PC-3 (cell line): ENCODE measurements at regions not wholly inside any gene's neighbourhood (a gene's known extent, or its start where the extent isn't known, plus 50 kb on each side); places are given as distances from the start of the nearest gene placed in this dataset.

ENCODE experiments used
- ATAC-seq: fragments of 200-7000 bp; cut with Tn5 transposase; 2 replicates; pipeline ENCODE4 v1.9.1; 2020; ENCODE audit warnings: mild to moderate bottlenecking, moderate library complexity
- BruUV-seq: library from RNA; stranded (reverse); fragments of 400-500 nt; replicated peaks from 2 replicates; lab custom pipeline; 2021; lab: Mats Ljungman, UMichigan
- CTCF ChIA-PET: fragments of 300-600 bp; sonication (Branson Sonifier 250); formaldehyde crosslinking; loops from one replicate; lab custom pipeline; 2022; ENCODE audit warnings: antibody characterized with exemption; lab: Charles Lee
- POLR2A ChIA-PET: fragments of 300-600 bp; sonication (Branson Sonifier 250); formaldehyde crosslinking; loops from one replicate; lab custom pipeline; 2022; ENCODE audit warnings: antibody characterized with exemption; ENCODE audit not compliant: unreplicated experiment; lab: Charles Lee
- DNase-seq: peaks from one replicate; pipeline ENCODE4 v3.0.0-alpha.2; 2015
- H2AFZ ChIP-seq: fragments of 300-600 bp; sonication (generic); 2 replicates; pipeline ENCODE4 v1.6.0; 2016; ENCODE audit warnings: antibody characterized with exemption, low read length
- H3F3A ChIP-seq: fragments of 300-600 bp; sonication (generic); one replicate; pipeline ENCODE4 v1.6.0; 2017; ENCODE audit warnings: antibody characterized with exemption, low read length, control low read depth, mild to moderate bottlenecking; ENCODE audit not compliant: unreplicated experiment
- H3K27ac ChIP-seq: fragments of 300-600 bp; sonication (generic); 2 replicates; pipeline ENCODE4 v1.5.1; 2016; ENCODE audit warnings: mild to moderate bottlenecking, low read length
- H3K27me3 ChIP-seq: fragments of 300-600 bp; sonication (generic); 2 replicates; pipeline ENCODE4 v1.6.1; 2016; ENCODE audit warnings: low read length, mixed read lengths
- H3K36me3 ChIP-seq: fragments of 300-600 bp; sonication (generic); 2 replicates; pipeline ENCODE4 v1.6.1; 2016; ENCODE audit warnings: low read depth, mixed run types, low read length, mixed read lengths
- H3K4me1 ChIP-seq: fragments of 300-600 bp; sonication (generic); 2 replicates; pipeline ENCODE4 v1.5.1; 2016; ENCODE audit warnings: low read length; ENCODE audit not compliant: insufficient read depth
- H3K4me2 ChIP-seq: fragments of 300-600 bp; sonication (generic); 2 replicates; pipeline ENCODE4 v1.6.0; 2016; ENCODE audit warnings: low read length
- H3K4me3 ChIP-seq: fragments of 300-600 bp; sonication (generic); 2 replicates; pipeline ENCODE4 v1.5.1; 2016; ENCODE audit warnings: mild to moderate bottlenecking, low read length, mixed read lengths
- H3K79me2 ChIP-seq: fragments of 300-600 bp; sonication (generic); 2 replicates; pipeline ENCODE4 v1.6.1; 2017; ENCODE audit warnings: low read length, mixed read lengths
- H3K9ac ChIP-seq: fragments of 300-600 bp; sonication (generic); 2 replicates; pipeline ENCODE4 v1.6.0; 2016; ENCODE audit warnings: mild to moderate bottlenecking, low read length
- H3K9me2 ChIP-seq: fragments of 300-600 bp; sonication (generic); replicated peaks from 2 replicates; pipeline ENCODE4 v1.6.1; 2016; ENCODE audit warnings: mixed run types, low read length, mixed read lengths
- H3K9me3 ChIP-seq: fragments of 300-600 bp; sonication (generic); 2 replicates; pipeline ENCODE4 v1.6.1; 2016; ENCODE audit warnings: low read length, mixed read lengths
- H4K20me1 ChIP-seq: fragments of 300-600 bp; sonication (generic); 2 replicates; pipeline ENCODE4 v1.6.1; 2016; ENCODE audit warnings: low read length, mixed read lengths
- CTCF ChIP-seq: fragments of 300-600 bp; sonication (generic); conservative IDR thresholded peaks from 2 replicates; pipeline ENCODE4 v1.5.1; 2017; ENCODE audit warnings: antibody characterized with exemption, low read depth, mild to moderate bottlenecking, low read length
- EZH2 ChIP-seq: fragments of 300-600 bp; sonication (generic); IDR thresholded peaks from one replicate; pipeline ENCODE4 v1.6.1; 2017; ENCODE audit warnings: antibody characterized with exemption, mild to moderate bottlenecking, low read length; ENCODE audit not compliant: unreplicated experiment
- EZH2phosphoT487 ChIP-seq: fragments of 300-600 bp; sonication (generic); IDR thresholded peaks from 2 replicates; pipeline ENCODE4 v1.6.1; 2018; ENCODE audit warnings: mild to moderate bottlenecking, antibody characterized with exemption, low read length, borderline replicate concordance
- intact Hi-C: fragments of 100-400 bp; cut with micrococcal nuclease; formaldehyde crosslinking; loops from 2 replicates; pipeline ENCODE4 v1.9.0; 2023

- Histone ChIP-seq H3K9ac (no peak overlapping the region), H3K36me3 (no peaks in the 10 kb centered on the region), H3K4me3 (no peak overlapping the region), H3K27ac (no peak overlapping the region), H4K20me1 (no peaks in the 10 kb centered on the region), H2AFZ (no peak overlapping the region), H3K9me3 (no peaks in the 10 kb centered on the region), H3F3A (no peaks in the 10 kb centered on the region), H3K4me1 (no peaks in the 10 kb centered on the region), H3K4me2 (no peak overlapping the region), H3K9me2 (no peaks in the 10 kb centered on the region), H3K27me3 (no peaks in the 10 kb centered on the region), H3K79me2 (no peaks in the 10 kb centered on the region)
- ChIA-PET POLR2A (no interaction called here), CTCF (no interaction called here)
- DNase-seq (no peak), ATAC-seq (no peak)
- intact Hi-C loops, result no loop called here
- BruUV-seq, result no TSS peak
- TF ChIP-seq EZH2 (no peak), CTCF (no peak), EZH2phosphoT487 (no peak)
Observed at GRCh38 chr2:216911008-216911407, 51.1 kb upstream of the TNP1 start.

GRCh38 chr2:216909541-216910210, 49.8 kb upstream of the TNP1 start:
- no peaks in the 10 kb centered on the region for H3K9me2 ChIP-seq

More at GRCh38 chr2:216909541-216910210, 49.8 kb upstream of the TNP1 start:
- ATAC-seq (no peak), DNase-seq (no peak)
- Histone ChIP-seq H3K27ac (no peak overlapping the region), H3F3A (no peaks in the 10 kb centered on the region), H3K4me1 (no peaks in the 10 kb centered on the region), H3K79me2 (no peaks in the 10 kb centered on the region), H2AFZ (no peak overlapping the region), H3K4me2 (no peak overlapping the region), H3K9ac (no peak overlapping the region), H3K4me3 (no peak overlapping the region), H3K36me3 (no peaks in the 10 kb centered on the region), H4K20me1 (no peaks in the 10 kb centered on the region), H3K9me3 (no peaks in the 10 kb centered on the region), H3K27me3 (no peaks in the 10 kb centered on the region)
- TF ChIP-seq EZH2phosphoT487 (no peak), CTCF (no peak), EZH2 (no peak)
- ChIA-PET CTCF (no interaction called here), POLR2A (no interaction called here)
- no TSS peak for BruUV-seq
- intact Hi-C loops, result no loop called here
